Common myeloid progenitor, CD34-positive (primary cell): ENCODE measurements at regions not wholly inside any gene's neighbourhood (a gene's known extent, or its start where the extent isn't known, plus 50 kb on each side); places are given as distances from the start of the nearest gene placed in this dataset.

Experiments used
- CTCF ChIA-PET: fragments of 350-600 bp; sonication (Branson Sonifier 250); formaldehyde crosslinking; loops from one replicate; lab custom pipeline; 2021; ENCODE audit warnings: antibody characterized with exemption; lab: Charles Lee
- POLR2A ChIA-PET: fragments of 350-600 bp; sonication (Branson Sonifier 250); formaldehyde crosslinking; loops from one replicate; lab custom pipeline; 2021; ENCODE audit warnings: antibody characterized with exemption; lab: Charles Lee
- DNase-seq, 3 donors: peaks; one replicate each; pipeline versions ENCODE4 v3.0.0 to v3.0.0-alpha.2; 2013
- H3K27ac ChIP-seq, 2 experiments: 1 replicate in 1 of 2; 2 replicates in 1 of 2; pipeline ENCODE4 v1.7.0; 2013; ENCODE audit warnings: inconsistent platforms in 2 of 2, low read length in 2 of 2, mild to moderate bottlenecking in 2 of 2, low read depth in 1 of 2, moderate library complexity in 1 of 2; ENCODE audit not compliant: severe bottlenecking in 2 of 2, insufficient read depth in 1 of 2, poor library complexity in 1 of 2
- H3K27me3 ChIP-seq, 5 experiments: replicated peaks in 2 of 5; 1 replicate in 3 of 5; 2 replicates in 2 of 5; pipeline versions ENCODE4 v1.6.1 to v1.7.0; 2013; ENCODE audit warnings: low read length in 4 of 5, mild to moderate bottlenecking in 2 of 5, moderate library complexity in 2 of 5, inconsistent platforms in 1 of 5; ENCODE audit not compliant: insufficient read depth in 5 of 5, control insufficient read depth in 4 of 5
- H3K36me3 ChIP-seq, 4 experiments: 1 replicate in 2 of 4; 2 replicates in 2 of 4; pipeline versions ENCODE4 v1.6.1 to v1.7.0; 2013; ENCODE audit warnings: low read length in 3 of 4, control low read depth in 1 of 4, mild to moderate bottlenecking in 1 of 4; ENCODE audit not compliant: control insufficient read depth in 4 of 4, insufficient read depth in 4 of 4
- H3K4me1 ChIP-seq, 4 experiments: 1 replicate in 3 of 4; 2 replicates in 1 of 4; pipeline versions ENCODE4 v1.6.1 to v1.7.1; 2013; ENCODE audit warnings: low read length in 3 of 4, mild to moderate bottlenecking in 3 of 4, control low read depth in 1 of 4, inconsistent platforms in 1 of 4, moderate library complexity in 1 of 4; ENCODE audit not compliant: control insufficient read depth in 4 of 4, insufficient read depth in 4 of 4; ENCODE audit errors: control extremely low read depth in 1 of 4
- H3K4me3 ChIP-seq, 7 experiments: 1 replicate in 4 of 7; 2 replicates in 3 of 7; pipeline versions ENCODE4 v1.5.1 to v1.7.0; 2013; ENCODE audit warnings: mild to moderate bottlenecking in 7 of 7, low read length in 6 of 7, moderate library complexity in 6 of 7, inconsistent platforms in 2 of 7, low read depth in 2 of 7, control low read depth in 1 of 7; ENCODE audit not compliant: insufficient read depth in 4 of 7, control insufficient read depth in 1 of 7; ENCODE audit errors: extremely low read depth in 1 of 7
- H3K9me3 ChIP-seq, 5 experiments: 1 replicate in 4 of 5; 2 replicates in 1 of 5; pipeline versions ENCODE4 v1.6.1 to v1.7.1; 2013; ENCODE audit warnings: low read length in 4 of 5, mild to moderate bottlenecking in 2 of 5, inconsistent platforms in 1 of 5, low read depth in 1 of 5, moderate library complexity in 1 of 5; ENCODE audit not compliant: control insufficient read depth in 4 of 5, insufficient read depth in 2 of 5; ENCODE audit errors: control extremely low read depth in 1 of 5
- WGBS: methylation state at CpG from one replicate; pipeline ENCODE4 v1.1.5; 2013; ENCODE audit not compliant: insufficient coverage; 5-methylcytosine and 5-hydroxymethylcytosine counted together

DNA sequence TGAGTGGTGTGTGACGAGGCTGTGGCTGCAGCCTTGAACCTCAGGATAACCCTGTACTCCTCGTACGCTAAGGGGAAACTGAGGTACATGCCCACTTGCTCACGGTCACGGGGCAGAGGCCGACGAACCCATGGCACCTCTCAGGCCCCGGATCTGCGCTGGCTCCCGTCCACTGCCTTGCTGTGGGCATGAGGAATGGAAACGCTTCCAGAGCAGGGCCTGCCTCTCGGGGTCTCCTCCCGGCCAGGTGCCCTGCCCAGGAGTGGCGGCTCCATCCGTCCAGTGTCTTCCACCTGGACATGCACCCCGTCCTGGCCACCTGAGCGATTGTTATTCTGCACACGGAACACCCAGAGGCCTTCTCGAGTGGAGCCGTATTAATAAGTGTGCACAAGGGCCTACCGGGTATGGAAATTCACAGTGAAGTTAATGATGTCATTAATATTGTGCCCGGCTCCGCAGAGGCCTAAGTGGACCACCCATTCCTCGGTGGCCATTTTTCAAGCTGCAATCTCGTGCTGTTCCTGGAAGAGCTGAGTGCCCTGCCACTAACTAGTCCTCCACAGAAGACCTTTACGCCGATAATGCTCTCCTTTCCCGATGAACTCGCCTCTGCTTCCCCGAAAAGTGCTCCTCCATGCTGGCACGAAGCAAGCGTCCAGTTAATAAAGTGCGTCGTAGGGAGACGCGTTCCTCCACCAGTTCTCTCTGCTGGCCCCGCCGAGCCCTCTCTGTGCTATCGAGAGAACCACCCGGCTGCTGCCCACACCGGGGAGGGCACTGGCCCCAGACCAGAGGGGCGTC is 927.9 kb downstream of the BRD1 start:
- Histone ChIP-seq H3K27ac (no peak overlapping the region), H3K9me3 (no peaks in the 10 kb centered on the region), H3K27me3 (no peaks in the 10 kb centered on the region), H3K4me1 (no peaks in the 10 kb centered on the region), H3K36me3 (no peaks in the 10 kb centered on the region), H3K4me3 (no peak overlapping the region)
- CTCF ChIA-PET, result no interaction called here
- WGBS, result 88% methylated on average over 40 of the region's 42 CpGs
- no peak for DNase-seq
- POLR2A ChIA-PET, result no interaction called here

DNA sequence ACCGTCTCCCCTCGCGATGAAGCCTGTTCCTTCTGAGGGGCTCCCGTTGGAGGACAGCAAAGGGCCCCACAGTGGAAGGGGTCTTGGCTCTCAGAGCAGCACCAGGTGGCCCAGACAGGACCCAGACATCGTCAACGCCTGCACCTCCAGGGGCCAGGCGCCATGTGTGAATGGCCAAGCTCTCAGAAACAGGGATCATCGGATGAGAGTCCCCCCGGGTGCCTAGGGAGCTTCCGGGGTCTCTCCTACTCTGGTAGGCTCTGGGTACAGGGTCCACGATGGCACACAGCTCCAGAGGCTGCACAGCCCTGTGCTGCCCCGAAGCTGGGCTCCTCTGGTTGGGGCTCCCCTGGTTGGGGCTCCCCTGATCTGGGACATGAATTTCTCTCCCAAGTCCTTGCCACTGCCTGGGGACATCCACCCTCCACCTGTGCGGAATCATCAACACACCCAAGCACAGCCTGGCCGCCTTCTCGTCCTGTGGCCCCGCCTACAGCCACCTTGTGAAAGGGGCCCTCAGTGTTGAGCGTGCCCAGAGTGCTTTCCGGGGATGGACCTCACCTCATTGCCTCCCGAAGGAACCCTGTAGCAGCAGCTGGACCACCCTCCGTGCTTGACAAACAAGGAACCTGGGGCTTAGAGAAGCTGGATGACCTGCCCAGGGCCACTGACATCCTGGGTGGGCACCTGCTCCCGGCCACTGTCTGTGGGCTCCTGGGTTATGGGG is 929.0 kb downstream of the BRD1 start:
- ChIA-PET POLR2A (no interaction called here), CTCF (no interaction called here)
- WGBS, result 93% methylated on average over 17 of the region's 21 CpGs
- H3K9me3 ChIP-seq, result no peaks in the 10 kb centered on the region
- H3K4me1 ChIP-seq, result no peaks in the 10 kb centered on the region
- no peak overlapping the region for H3K27ac ChIP-seq
- no peaks in the 10 kb centered on the region for H3K27me3 ChIP-seq
- DNase-seq, result no peak
- H3K4me3 ChIP-seq, result no peak overlapping the region
- no peaks in the 10 kb centered on the region for H3K36me3 ChIP-seq

GRCh38 chr22:48897645-48898370 is 929.9 kb downstream of the BRD1 start:
- CTCF ChIA-PET, result no interaction called here

GRCh38 chr22:48896766-48897644 is 930.7 kb downstream of the BRD1 start:
- 96% methylated on average over 28 of the region's 33 CpGs for WGBS
- H3K27me3 ChIP-seq, result peaks cover 0 to 2% (median 0%) of the 10 kb centered on the region in 5 experiments
- ChIA-PET CTCF (no interaction called here), POLR2A (no interaction called here)
- DNase-seq, result no peak
- no peak overlapping the region for H3K27ac ChIP-seq
- no peaks in the 10 kb centered on the region for H3K4me1 ChIP-seq
- no peaks in the 10 kb centered on the region for H3K9me3 ChIP-seq
- no peak overlapping the region for H3K4me3 ChIP-seq
- H3K36me3 ChIP-seq, result no peaks in the 10 kb centered on the region

More at GRCh38 chr22:48897645-48898370, 929.9 kb downstream of the BRD1 start:
- H3K4me1 ChIP-seq, result no peaks in the 10 kb centered on the region
- DNase-seq, result no peak
- 92% methylated on average over 5 of the region's 14 CpGs for WGBS
- H3K27me3 ChIP-seq, result peaks cover 0 to 2% (median 0%) of the 10 kb centered on the region in 5 experiments
- no peaks in the 10 kb centered on the region for H3K36me3 ChIP-seq
- POLR2A ChIA-PET, result no interaction called here
- no peak overlapping the region for H3K4me3 ChIP-seq
- no peaks in the 10 kb centered on the region for H3K9me3 ChIP-seq
- H3K27ac ChIP-seq, result no peak overlapping the region

DNA sequence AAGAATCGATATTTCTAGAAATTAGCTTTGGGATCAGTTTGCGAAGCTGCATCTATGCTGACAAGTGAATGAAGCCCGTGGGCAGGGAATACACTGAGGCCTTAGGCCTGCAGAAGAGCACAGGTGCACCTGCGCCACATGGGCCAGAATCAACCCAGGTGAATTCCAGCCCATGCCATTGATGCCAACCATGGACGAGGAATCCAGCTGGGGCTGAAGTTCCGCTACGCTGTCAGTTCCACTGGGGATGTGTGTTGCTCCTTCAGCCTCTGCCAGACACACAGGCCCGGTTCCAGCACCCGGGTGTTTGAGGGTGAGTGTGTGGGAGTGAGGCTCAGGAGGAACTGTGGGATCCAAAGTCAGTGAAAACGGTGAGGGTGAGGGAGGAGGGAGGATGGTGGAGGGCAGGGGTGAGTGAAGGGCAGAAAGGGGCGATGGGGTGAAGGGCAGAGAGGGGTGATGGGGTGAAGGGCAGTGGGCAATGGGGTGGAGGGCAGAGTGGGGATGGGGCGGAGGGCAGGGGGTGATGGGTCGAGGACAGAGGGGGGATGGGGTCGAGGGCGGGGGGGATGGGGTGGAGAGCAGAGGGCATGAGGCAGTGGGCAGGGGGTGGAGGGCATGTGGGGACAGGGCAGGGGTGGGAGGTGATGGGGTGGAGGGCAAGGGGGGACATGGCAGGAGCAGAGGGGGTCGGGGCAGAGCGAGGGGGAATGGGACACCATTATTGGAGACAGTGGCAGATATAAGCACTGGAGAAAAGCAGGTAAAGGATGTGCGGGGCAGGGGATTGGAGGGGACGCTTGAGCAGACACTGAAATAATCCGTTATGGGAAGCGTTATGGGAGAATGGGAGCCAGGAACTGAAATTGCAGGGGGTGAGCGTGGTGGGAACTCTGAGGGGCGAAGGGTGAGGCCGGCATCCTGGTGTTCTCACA is 931.6 kb downstream of the BRD1 start:
- DNase-seq, result no peak
- Histone ChIP-seq H3K4me3 (no peak overlapping the region), H3K4me1 (no peaks in the 10 kb centered on the region), H3K27ac (no peak overlapping the region), H3K27me3 (peaks cover 0 to 3% (median 0%) of the 10 kb centered on the region in 5 experiments), H3K36me3 (no peaks in the 10 kb centered on the region), H3K9me3 (peaks cover 0 to 4% (median 0%) of the 10 kb centered on the region in 5 experiments)
- 88% methylated on average over 20 of the region's 24 CpGs for WGBS
- ChIA-PET POLR2A (no interaction called here), CTCF (no interaction called here)

GRCh38 chr22:48895336-48895735 is 932.3 kb downstream of the BRD1 start:
- Histone ChIP-seq H3K27me3 (peaks cover 0 to 3% (median 0%) of the 10 kb centered on the region in 5 experiments), H3K9me3 (peaks cover 0 to 4% (median 0%) of the 10 kb centered on the region in 5 experiments), H3K27ac (no peak overlapping the region), H3K4me3 (no peak overlapping the region), H3K36me3 (no peaks in the 10 kb centered on the region), H3K4me1 (no peaks in the 10 kb centered on the region)
- ChIA-PET POLR2A (no interaction called here), CTCF (no interaction called here)
- DNase-seq, result no peak
- WGBS, result 95% methylated on average over 8 of the region's 9 CpGs
